A172 (cell line): ENCODE measurements at regions not wholly inside any gene's neighbourhood (a gene's known extent, or its start where the extent isn't known, plus 50 kb on each side); places are given as distances from the start of the nearest gene placed in this dataset.
"Not testable (repeated sequence)": the region's sequence is repeated elsewhere in the genome, so short reads cannot be mapped to it uniquely, and the experiment has no call there.

ENCODE experiments used
- DNase-seq: peaks from one replicate; pipeline ENCODE4 v3.0.0-alpha.2; 2015; ENCODE audit warnings: low spot score

GRCh38 chr5:13346401-13346800 lies 598.1 kb downstream of the DNAH5 start:
- DNase-seq, result no peak

- DNase-seq, result peak; percentile 35
These were observed 605.4 kb downstream of the DNAH5 start for GRCh38 chr5:13339093-13339492.

GRCh38 chr5:13335026-13335425 lies 609.5 kb downstream of the DNAH5 start:
- not testable (repeated sequence) for DNase-seq

GRCh38 chr5:13331585-13331984 lies 612.9 kb downstream of the DNAH5 start:
- DNase-seq, result no peak

GRCh38 chr5:13328316-13328715 lies 616.2 kb downstream of the DNAH5 start:
- DNase-seq, result no peak

- no peak for DNase-seq
These were observed 618.7 kb downstream of the DNAH5 start for GRCh38 chr5:13325765-13326164.

GRCh38 chr5:13322769-13323168 lies 621.7 kb downstream of the DNAH5 start:
- no peak for DNase-seq

- no peak for DNase-seq
These were observed 626.8 kb downstream of the DNAH5 start for GRCh38 chr5:13317654-13318053.

GRCh38 chr5:13316176-13316575 lies 628.3 kb downstream of the DNAH5 start:
- no peak for DNase-seq

- DNase-seq, result no peak
These were observed 637.0 kb downstream of the DNAH5 start for GRCh38 chr5:13307480-13307879.

GRCh38 chr5:13303445-13303844 lies 641.0 kb downstream of the DNAH5 start:
- DNase-seq, result no peak

GRCh38 chr5:13278811-13279210 lies 665.7 kb downstream of the DNAH5 start:
- DNase-seq, result no peak

GRCh38 chr5:13278148-13278547 lies 666.3 kb downstream of the DNAH5 start:
- DNase-seq, result peak; percentile 8

GRCh38 chr5:13276156-13276555 lies 668.3 kb downstream of the DNAH5 start:
- no peak for DNase-seq

- no peak for DNase-seq
These were observed 680.8 kb downstream of the DNAH5 start for GRCh38 chr5:13263701-13264100.

- DNase-seq, result no peak
These were observed 691.4 kb downstream of the DNAH5 start for GRCh38 chr5:13253111-13253510.

GRCh38 chr5:13252699-13253098 lies 691.8 kb downstream of the DNAH5 start:
- no peak for DNase-seq

GRCh38 chr5:13251623-13252376 lies 692.7 kb downstream of the DNAH5 start:
- DNase-seq, result peak; percentile 53

GRCh38 chr5:13250464-13251291 lies 693.8 kb downstream of the DNAH5 start:
- DNase-seq, result peak; percentile 16

GRCh38 chr5:13249854-13250253 lies 694.6 kb downstream of the DNAH5 start:
- DNase-seq, result peak; percentile 22

GRCh38 chr5:13248253-13248652 lies 696.2 kb downstream of the DNAH5 start:
- no peak for DNase-seq

- no peak for DNase-seq
These were observed 698.4 kb downstream of the DNAH5 start for GRCh38 chr5:13246053-13246452.

GRCh38 chr5:13244151-13244550 lies 700.3 kb downstream of the DNAH5 start:
- no peak for DNase-seq
